Adrenal gland (tissue), 5 donors: ENCODE measurements at regions not wholly inside any gene's neighbourhood (a gene's known extent, or its start where the extent isn't known, plus 50 kb on each side); places are given as distances from the start of the nearest gene placed in this dataset.

Experiments used
- CTCF ChIP-seq, 6 experiments: fragments of 450-650 bp in 4 of 6; fragments of 200-600 bp in 2 of 6; sonication (generic) in 1 of 6; IDR thresholded peaks; 1 replicate in 5 of 6; 2 replicates in 1 of 6; pipeline versions ENCODE4 v1.5.1 to v1.8.0; 2016 to 2021; ENCODE audit warnings: antibody characterized with exemption in 6 of 6, mild to moderate bottlenecking in 2 of 6, moderate library complexity in 1 of 6
- POLR2A ChIP-seq, 2 donors: fragments of 450-650 bp; IDR thresholded peaks; one replicate each; pipeline ENCODE4 v1.6.1; 2017; ENCODE audit warnings: antibody characterized with exemption in 2 of 2, mild to moderate bottlenecking in 2 of 2, moderate library complexity in 1 of 2
- donor health status: DM: no; HTN: no; CAD: no.

GRCh38 chr7:54963155-54963554 is 55.7 kb upstream of the EGFR start:
- TF ChIP-seq CTCF (IDR thresholded peaks at IDR 0.05) = no peak
- no peak for TF ChIP-seq POLR2A (IDR thresholded peaks at IDR 0.05)
